GM18907 (cell line): ENCODE measurements at regions not wholly inside any gene's neighbourhood (a gene's known extent, or its start where the extent isn't known, plus 50 kb on each side); places are given as distances from the start of the nearest gene placed in this dataset.
A peak's percentile ranks its signal among the peaks of the same experiment; 100 is the strongest.

Experiments used
- ATAC-seq: cut with Tn5 transposase; IDR thresholded peaks from one replicate; pipeline ENCODE4 v1.9.1; 2021; ENCODE audit warnings: mild to moderate bottlenecking, moderate library complexity; ENCODE audit not compliant: unreplicated experiment

- no peak for ATAC-seq
Measured at GRCh38 chr12:88413646-88414045, 166.6 kb downstream of the KITLG start.

DNA sequence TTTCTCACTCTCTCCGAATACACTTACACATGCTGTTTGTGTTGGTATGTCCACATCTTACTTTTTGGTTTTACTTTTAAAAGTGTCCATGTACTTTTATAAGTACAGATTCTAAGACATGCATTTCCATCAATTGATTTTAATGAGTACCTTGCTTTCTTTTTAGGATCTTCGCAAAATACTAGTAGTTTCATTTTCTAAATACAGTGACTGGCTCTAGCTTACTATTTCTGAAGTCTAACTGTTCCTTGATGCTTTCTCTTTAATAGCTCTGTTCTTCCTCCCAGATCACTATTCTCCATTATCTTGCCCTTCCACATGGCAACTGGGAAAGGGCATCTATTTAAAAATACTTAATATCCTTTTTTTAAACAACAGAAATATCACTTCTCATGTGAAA lies 164.1 kb downstream of the KITLG start:
- no peak for ATAC-seq

GRCh38 chr12:88416786-88417185 lies 163.5 kb downstream of the KITLG start:
- no peak for ATAC-seq

- no peak for ATAC-seq
Measured at GRCh38 chr12:88417531-88417930, 162.7 kb downstream of the KITLG start.

GRCh38 chr12:88418856-88419497 lies 161.3 kb downstream of the KITLG start:
- no peak for ATAC-seq

DNA sequence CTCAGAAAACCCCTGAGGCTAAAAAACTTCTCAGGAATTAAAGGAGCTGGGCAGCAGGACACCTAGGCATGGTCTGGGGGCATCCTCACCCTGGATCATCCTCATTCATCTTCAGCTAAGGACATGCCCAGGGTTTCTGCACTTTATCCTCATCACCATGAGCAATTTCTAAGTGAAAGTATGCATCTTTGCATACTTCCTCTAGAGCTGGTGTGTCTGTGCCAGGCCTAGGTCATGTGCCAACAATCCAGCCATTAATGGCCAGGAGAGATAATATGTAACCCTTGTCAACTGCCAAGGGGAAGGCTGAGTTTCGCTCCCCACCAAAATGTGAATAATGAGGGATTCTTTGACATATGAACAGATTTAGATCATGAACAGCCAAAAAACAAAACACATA lies 160.5 kb downstream of the KITLG start:
- no peak for ATAC-seq

- no peak for ATAC-seq
Measured at GRCh38 chr12:88420457-88420856, 159.8 kb downstream of the KITLG start.

- no peak for ATAC-seq
Measured at GRCh38 chr12:88424791-88425730, 155.2 kb downstream of the KITLG start.

DNA sequence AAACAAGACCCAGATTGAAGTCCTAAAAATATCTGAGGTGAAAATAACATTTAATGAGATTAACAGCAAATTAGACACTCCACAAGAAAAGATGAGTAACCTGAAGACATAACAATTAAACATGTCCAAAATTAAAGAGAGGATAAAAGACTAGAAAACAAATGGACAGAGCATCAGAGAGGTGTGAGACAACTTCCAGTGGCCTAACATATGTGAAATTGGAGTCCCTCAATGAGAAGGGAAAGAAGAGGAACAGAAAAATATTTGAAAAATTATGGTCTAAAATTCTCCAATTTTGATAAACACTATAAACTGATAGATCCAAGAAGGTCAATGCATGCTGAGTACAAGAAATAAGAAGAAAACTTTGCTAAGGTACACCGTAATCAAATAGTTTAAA lies 151.9 kb downstream of the KITLG start:
- no peak for ATAC-seq

DNA sequence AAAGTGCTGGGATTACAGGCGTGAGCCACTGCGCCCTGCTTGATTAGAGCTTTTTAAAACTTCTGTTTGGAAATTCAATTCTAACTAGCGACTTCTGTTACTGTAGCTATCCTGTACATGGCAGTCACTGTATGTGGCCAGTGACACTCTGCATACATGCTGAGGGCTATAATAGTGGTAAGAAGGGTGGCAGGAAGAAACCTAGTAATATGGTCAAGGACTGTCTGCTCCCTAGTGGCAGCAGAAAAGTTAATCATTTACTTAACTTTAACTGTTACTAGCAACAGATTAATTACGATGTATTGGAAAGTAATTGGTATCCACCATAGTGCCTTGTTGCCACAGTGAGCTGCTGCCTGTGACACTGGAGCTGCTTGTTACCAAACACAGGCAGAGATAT lies 149.0 kb downstream of the KITLG start:
- no peak for ATAC-seq

DNA sequence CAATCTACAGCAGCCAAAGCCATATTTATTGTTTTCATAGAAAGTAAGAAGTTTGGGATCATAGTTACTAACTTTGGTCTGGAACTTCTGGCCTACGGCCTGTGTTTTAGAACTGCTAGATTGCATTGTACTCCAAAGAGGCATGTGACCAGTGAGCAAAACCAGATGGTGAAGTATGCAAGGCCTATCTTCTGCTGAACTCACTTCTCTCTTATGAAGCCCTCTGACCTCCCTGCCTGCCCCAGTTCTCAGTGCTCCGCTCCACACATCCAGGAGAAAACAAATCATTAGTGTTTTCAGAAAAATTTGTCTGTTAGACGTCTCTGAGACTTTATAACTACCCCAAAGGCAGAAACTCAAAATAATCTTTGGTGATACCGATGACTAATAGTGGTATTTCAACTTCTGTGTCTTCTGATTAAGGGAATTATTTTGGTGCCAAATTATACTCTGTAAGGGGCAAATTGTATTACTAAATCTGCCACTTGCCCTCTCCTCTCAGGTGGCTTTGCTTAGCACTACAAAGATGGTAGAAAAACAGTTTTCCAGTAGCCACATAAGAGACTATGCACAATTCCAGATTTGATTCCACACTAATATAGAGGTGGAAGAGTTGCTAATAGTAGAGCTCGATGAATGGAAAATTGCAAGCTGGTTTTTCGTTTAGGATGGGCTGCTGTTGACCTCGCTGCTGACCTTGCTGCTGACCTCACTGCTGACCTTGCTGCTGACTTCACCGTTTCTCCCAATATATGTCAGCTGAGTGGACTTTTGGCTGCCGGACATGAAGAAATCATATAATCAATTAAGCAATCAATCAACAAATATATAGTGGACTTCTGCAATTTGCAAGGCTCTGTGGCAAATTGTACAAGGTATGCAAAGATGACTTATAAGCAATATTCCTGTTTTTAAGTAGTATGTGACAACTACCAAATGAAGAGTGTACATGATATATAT lies 147.5 kb downstream of the KITLG start:
- ATAC-seq, result no peak

GRCh38 chr12:88433997-88434703 lies 146.1 kb downstream of the KITLG start:
- peak; percentile 90 for ATAC-seq

- no peak for ATAC-seq
Measured at GRCh38 chr12:88435334-88436076, 144.8 kb downstream of the KITLG start.

- no peak for ATAC-seq
Measured at GRCh38 chr12:88437226-88437625, 143.0 kb downstream of the KITLG start.
